ENCODE measurements at regions not wholly inside any gene's neighbourhood (a gene's known extent, or its start where the extent isn't known, plus 50 kb on each side); places are given as distances from the start of the nearest gene placed in this dataset.

GRCh38 chr3:137509354-137510045 lies 254.6 kb upstream of the SOX14 start:
- no peak for TF ChIP-seq CTCF (IDR thresholded peaks at IDR 0.05; ENCODE audit: insufficient read depth, low read length, poor library complexity, severe bottlenecking)
- no peak for TF ChIP-seq EZH2phosphoT487 (conservative IDR thresholded peaks at IDR 0.05; ENCODE audit: low read length)

All from SU-DHL-6 (cell line).